Vagina (tissue), 2 donors: ENCODE measurements at regions not wholly inside any gene's neighbourhood (a gene's known extent, or its start where the extent isn't known, plus 50 kb on each side); places are given as distances from the start of the nearest gene placed in this dataset.
A peak's percentile ranks its signal among the peaks of the same experiment; 100 is the strongest.

Source experiments
- DNase-seq, 2 donors: peaks; one replicate each; pipeline ENCODE4 v3.0.0-alpha.2; 2017; ENCODE audit errors: extremely low spot score in 2 of 2
- H3K27ac ChIP-seq: fragments of 200-600 bp; sonication (generic); one replicate; pipeline ENCODE4 v1.5.1; 2019
- H3K27me3 ChIP-seq: fragments of 200-600 bp; sonication (generic); one replicate; pipeline ENCODE4 v1.5.1; 2019
- H3K36me3 ChIP-seq, 2 donors: fragments of 200-600 bp; sonication (generic); one replicate each; pipeline ENCODE4 v1.5.1; 2017 to 2019
- H3K4me1 ChIP-seq: fragments of 200-600 bp; sonication (generic); one replicate; pipeline ENCODE4 v1.5.1; 2019
- H3K4me3 ChIP-seq, 2 donors: fragments of 200-600 bp; sonication (generic); 1 replicate in 1 of 2; 2 replicates in 1 of 2; pipeline ENCODE4 v1.5.1; 2016 to 2019
- H3K9me3 ChIP-seq: fragments of 200-600 bp; sonication (generic); one replicate; pipeline ENCODE4 v1.5.1; 2019
- CTCF ChIP-seq, 3 experiments: fragments of 450-650 bp in 2 of 3; fragments of 200-600 bp in 1 of 3; sonication (generic) in 1 of 3; IDR thresholded peaks; one replicate each; pipeline ENCODE4 v1.5.1; 2017 to 2019; ENCODE audit warnings: antibody characterized with exemption in 3 of 3, mild to moderate bottlenecking in 2 of 3, moderate library complexity in 2 of 3
- POLR2A ChIP-seq, 2 donors: fragments of 450-650 bp; IDR thresholded peaks; one replicate each; pipeline ENCODE4 v1.6.1; 2017; ENCODE audit warnings: antibody characterized with exemption in 2 of 2, mild to moderate bottlenecking in 2 of 2, moderate library complexity in 2 of 2
- POLR2AphosphoS5 ChIP-seq, 2 donors: sonication (generic); formaldehyde crosslinking; IDR thresholded peaks; one replicate each; pipeline ENCODE4 v1.9.0; 2017; ENCODE audit warnings: antibody characterized with exemption in 2 of 2, mild to moderate bottlenecking in 2 of 2, low read depth in 1 of 2; ENCODE audit not compliant: insufficient read depth in 1 of 2
- intact Hi-C: fragments of 100-400 bp; cut with DNase I; formaldehyde crosslinking; loops from one replicate; pipeline ENCODE4 v1.15.1; 2023

DNA sequence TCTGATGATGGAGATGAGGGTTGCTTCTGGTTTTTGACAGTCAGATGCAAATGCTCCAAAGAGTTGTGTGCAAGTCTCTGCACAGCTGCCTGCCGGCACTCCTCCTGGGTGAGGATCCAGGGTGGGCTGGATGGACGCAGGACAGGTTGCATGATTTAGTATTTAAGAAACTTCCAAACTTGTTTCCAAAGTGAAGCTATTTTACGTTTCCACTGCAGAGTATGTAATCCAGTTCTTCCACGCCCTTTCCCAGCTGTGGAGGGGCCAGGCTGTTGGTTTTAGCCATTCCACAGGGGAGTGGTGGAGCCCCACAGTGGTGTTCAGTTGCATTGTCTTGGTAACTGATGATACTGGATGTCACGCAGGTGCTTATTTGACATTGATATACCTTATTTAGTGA, 157.3 kb downstream of the THBS2 start:
- no peak for TF ChIP-seq CTCF (IDR thresholded peaks at IDR 0.05)
- TF ChIP-seq POLR2AphosphoS5 (IDR thresholded peaks at IDR 0.05; ENCODE audit: insufficient read depth in 1 of 2, low read depth in 1 of 2): no peak
- TF ChIP-seq POLR2A (IDR thresholded peaks at IDR 0.05): no peak
- DNase-seq: peak; percentile 46 to 56
- intact Hi-C loops: no loop called here
- no peaks in the 10 kb centered on the region for H3K36me3 ChIP-seq
- no peak overlapping the region for H3K27ac ChIP-seq
- H3K4me3 ChIP-seq: no peak overlapping the region
- no peaks in the 10 kb centered on the region for H3K27me3 ChIP-seq
- no peaks in the 10 kb centered on the region for H3K9me3 ChIP-seq
- peaks cover 7% of the 10 kb centered on the region for H3K4me1 ChIP-seq

GRCh38 chr6:169095153-169095552, 158.5 kb downstream of the THBS2 start:
- Histone ChIP-seq H3K27ac (no peak overlapping the region), H3K36me3 (no peaks in the 10 kb centered on the region), H3K27me3 (no peaks in the 10 kb centered on the region), H3K9me3 (peaks cover 5% of the 10 kb centered on the region), H3K4me3 (no peak overlapping the region), H3K4me1 (peaks cover 7% of the 10 kb centered on the region)
- TF ChIP-seq CTCF (IDR thresholded peaks at IDR 0.05) (no peak), POLR2AphosphoS5 (IDR thresholded peaks at IDR 0.05; ENCODE audit: insufficient read depth in 1 of 2, low read depth in 1 of 2) (no peak), POLR2A (IDR thresholded peaks at IDR 0.05) (no peak)
- intact Hi-C loops: no loop called here
- DNase-seq: no peak

DNA sequence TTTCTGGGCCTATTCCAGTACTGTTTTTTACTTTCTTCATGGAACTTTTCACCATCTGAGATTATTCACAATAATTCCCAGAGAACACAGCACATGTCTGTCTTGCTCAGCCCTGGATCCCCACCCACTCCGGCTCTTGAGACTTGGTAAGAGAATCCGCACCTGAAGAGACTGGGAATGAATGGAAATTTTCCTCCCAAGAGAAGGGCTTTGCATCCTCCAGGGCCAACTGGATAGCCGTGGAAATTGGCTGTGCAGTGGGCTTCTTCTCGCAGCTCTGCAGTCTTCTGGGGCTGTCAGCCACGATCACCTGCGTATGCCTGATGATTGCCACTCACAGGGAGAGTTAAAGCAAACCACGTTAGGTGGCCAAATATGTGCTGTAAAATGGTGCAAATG, 159.1 kb downstream of the THBS2 start:
- Histone ChIP-seq H3K36me3 (no peaks in the 10 kb centered on the region), H3K4me1 (peaks cover 7% of the 10 kb centered on the region), H3K27me3 (no peaks in the 10 kb centered on the region), H3K27ac (no peak overlapping the region), H3K9me3 (peaks cover 7% of the 10 kb centered on the region), H3K4me3 (no peak overlapping the region)
- TF ChIP-seq CTCF (IDR thresholded peaks at IDR 0.05) (no peak), POLR2A (IDR thresholded peaks at IDR 0.05) (no peak)
- DNase-seq: no peak
- intact Hi-C loops: no loop called here

DNA sequence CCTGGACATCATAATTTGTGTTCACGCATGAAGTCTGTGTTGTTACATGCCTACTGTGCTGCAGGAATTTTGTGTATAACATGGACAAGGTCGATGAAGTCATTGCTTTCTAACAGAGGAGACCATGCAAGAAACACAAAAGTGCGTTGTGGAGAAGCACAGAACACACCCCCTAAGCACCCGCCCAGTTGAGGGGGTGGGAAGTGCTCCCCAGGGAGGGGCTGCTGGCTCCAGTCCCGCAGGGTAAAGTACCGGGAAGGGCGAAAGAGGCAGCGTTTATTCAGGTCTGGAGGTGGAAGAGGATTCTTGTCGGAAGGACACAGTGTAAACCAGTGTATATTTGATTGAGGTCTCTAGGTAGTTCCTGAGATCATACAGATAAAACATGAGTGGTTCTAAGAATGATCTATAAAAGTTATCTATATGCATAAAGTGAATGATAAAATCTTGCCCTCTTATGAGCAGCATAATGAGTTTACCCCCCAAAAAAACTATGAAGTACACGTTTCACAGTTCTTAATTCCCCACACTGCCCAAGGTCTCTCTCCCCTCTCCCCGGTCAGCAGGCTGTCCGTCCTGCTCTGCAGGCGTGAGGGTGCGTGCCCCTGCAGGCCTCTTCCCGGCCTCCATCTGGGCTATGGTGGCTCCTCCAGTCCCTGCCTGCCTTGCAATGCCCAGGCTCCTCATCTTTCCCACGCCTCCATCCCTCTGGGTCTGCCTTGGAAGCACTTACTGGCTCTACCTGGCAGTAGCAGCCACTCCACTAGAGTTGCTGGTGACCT, 159.7 kb downstream of the THBS2 start:
- TF ChIP-seq POLR2AphosphoS5 (IDR thresholded peaks at IDR 0.05; ENCODE audit: insufficient read depth in 1 of 2, low read depth in 1 of 2) (no peak), POLR2A (IDR thresholded peaks at IDR 0.05) (no peak), CTCF (IDR thresholded peaks at IDR 0.05) (no peak)
- Histone ChIP-seq H3K36me3 (no peaks in the 10 kb centered on the region), H3K4me1 (peaks cover 7% of the 10 kb centered on the region), H3K27ac (peak overlapping the region; percentile 55), H3K9me3 (peaks cover 7% of the 10 kb centered on the region), H3K27me3 (no peaks in the 10 kb centered on the region), H3K4me3 (no peak overlapping the region)
- intact Hi-C loops: no loop called here
- no peak for DNase-seq

GRCh38 chr6:169093066-169093723, 160.5 kb downstream of the THBS2 start:
- no peak overlapping the region for H3K4me3 ChIP-seq
- intact Hi-C loops: no loop called here

More at GRCh38 chr6:169093066-169093723, 160.5 kb downstream of the THBS2 start:
- Histone ChIP-seq H3K4me1 (peaks cover 7% of the 10 kb centered on the region), H3K27ac (peak overlapping the region; percentile 55), H3K27me3 (no peaks in the 10 kb centered on the region), H3K36me3 (no peaks in the 10 kb centered on the region), H3K9me3 (peaks cover 7% of the 10 kb centered on the region)
- TF ChIP-seq POLR2A (IDR thresholded peaks at IDR 0.05): no peak
- no peak for TF ChIP-seq CTCF (IDR thresholded peaks at IDR 0.05)
- no peak for TF ChIP-seq POLR2AphosphoS5 (IDR thresholded peaks at IDR 0.05; ENCODE audit: insufficient read depth in 1 of 2, low read depth in 1 of 2)
- no peak for DNase-seq
